Fibroblast of gingiva (primary cell): ENCODE measurements at regions not wholly inside any gene's neighbourhood (a gene's known extent, or its start where the extent isn't known, plus 50 kb on each side); places are given as distances from the start of the nearest gene placed in this dataset.
"Not testable (repeated sequence)": the region's sequence is repeated elsewhere in the genome, so short reads cannot be mapped to it uniquely, and the experiment has no call there.

Experiments
- DNase-seq: peaks from one replicate; pipeline ENCODE4 v3.0.0-alpha.2; 2011; ENCODE audit warnings: low read depth

GRCh38 chr6:71203206-71203605 lies 85.4 kb upstream of the OGFRL1 start:
- no peak for DNase-seq

DNA sequence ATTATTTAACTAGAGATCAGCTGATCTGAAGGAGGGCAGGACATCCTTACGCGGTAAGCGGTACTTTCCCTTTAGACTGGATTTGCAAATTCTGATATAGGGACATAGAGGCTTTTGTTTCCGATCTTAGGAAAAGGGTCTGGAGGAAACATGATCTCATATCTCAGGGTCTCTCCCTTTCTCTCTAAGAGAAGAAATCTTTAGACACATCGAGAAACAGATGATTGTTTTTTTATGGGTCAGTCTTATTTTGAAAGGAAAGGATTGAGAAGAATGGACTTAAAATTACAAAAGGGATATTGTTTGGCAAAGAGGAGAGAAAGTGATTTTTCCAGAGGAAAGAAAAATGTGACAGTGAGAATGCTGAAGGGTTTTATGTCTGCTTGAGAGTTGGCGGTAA lies 83.9 kb upstream of the OGFRL1 start:
- no peak for DNase-seq

DNA sequence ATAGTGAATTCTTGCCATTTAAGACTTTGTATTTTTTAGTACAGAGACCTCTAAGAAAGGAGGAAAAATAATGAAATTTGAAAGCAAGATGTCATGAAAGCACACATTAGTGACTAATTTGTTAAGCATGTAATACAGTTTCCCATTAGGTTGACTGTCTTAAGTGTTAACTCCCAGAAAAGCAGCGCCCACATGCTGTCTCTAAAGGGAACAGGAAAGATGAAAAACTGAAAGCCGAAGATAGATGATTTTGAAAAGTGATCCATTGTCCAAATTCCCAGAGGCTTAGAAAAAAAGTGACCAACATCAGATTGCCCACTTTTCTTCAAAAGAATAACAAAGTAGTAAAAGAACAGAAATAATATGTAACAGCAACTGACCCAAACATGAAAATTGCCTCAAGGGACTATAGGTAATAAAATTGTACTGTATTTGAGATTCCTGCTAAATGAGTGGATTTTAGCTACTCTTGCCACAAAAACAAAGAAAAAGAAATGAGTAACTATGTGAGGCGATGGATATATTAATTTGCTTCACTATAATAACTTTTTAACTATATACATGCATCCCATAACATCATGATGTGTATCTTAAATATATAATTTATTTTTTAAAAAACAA lies 83.2 kb upstream of the OGFRL1 start:
- no peak for DNase-seq

DNA sequence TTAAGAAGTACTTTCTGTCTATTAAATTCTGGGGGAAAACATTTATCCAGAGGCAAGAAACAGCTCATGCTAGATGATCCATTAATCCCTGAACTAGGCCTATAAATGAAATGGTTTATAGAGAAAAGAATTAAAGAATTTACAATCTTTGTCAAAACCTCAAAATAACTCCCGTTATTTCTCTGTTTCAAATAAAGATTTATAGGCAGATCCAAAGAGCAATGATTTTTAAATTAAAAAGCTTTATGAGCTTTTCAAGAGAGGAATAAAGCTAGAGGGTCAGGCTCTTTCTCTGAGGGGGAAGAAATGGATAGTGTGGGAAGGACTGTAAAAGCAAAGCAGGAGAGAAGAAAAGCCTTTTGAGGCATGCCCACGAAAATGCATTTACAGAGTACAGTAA lies 82.5 kb upstream of the OGFRL1 start:
- DNase-seq = no peak

- DNase-seq = no peak
Measured at GRCh38 chr6:71209206-71209605, 79.4 kb upstream of the OGFRL1 start.

DNA sequence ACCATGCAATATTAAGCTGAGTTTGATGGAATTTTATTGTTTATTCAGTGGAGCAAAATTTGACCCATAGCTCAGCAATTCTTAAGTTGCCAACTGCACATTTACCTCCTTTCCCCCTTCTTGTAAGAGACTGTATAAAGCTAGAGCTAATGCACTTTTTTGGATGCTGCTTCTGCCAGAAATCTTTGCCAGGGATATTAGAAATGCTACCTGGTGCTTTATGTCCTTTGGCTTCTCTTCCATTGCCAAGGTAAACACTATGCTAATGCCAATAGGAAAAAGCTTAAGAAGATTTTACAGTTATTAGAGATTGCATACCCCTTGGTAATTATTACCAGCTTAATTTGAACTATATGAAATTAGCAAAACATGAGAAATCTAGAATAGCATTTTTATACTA lies 79.0 kb upstream of the OGFRL1 start:
- DNase-seq = no peak

DNA sequence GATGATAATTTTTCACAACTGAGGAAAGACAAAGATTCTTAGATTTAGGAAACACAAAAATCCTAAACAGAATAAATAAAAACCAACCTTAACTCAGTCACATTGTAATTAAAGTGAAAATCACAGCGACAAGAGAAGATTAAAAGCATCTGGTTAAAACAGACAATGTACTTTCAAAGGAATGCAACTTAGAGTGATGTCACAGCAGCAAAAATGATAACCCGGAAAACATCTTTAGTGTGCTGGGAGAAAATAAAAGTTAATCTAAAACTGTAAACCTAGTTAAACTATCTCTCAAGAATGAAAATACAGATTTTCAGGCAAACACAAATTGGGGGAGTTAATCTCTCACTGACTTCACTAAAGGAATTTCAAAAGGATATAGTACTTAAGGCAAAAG lies 76.8 kb upstream of the OGFRL1 start:
- peak; percentile 3 for DNase-seq

GRCh38 chr6:71220466-71220865 lies 68.1 kb upstream of the OGFRL1 start:
- DNase-seq = no peak

- DNase-seq = no peak
Measured at GRCh38 chr6:71222671-71223070, 65.9 kb upstream of the OGFRL1 start.

GRCh38 chr6:71224011-71224410 lies 64.6 kb upstream of the OGFRL1 start:
- no peak for DNase-seq

GRCh38 chr6:71226151-71226550 lies 62.5 kb upstream of the OGFRL1 start:
- no peak for DNase-seq

GRCh38 chr6:71228461-71229041 lies 60.1 kb upstream of the OGFRL1 start:
- DNase-seq = no peak

DNA sequence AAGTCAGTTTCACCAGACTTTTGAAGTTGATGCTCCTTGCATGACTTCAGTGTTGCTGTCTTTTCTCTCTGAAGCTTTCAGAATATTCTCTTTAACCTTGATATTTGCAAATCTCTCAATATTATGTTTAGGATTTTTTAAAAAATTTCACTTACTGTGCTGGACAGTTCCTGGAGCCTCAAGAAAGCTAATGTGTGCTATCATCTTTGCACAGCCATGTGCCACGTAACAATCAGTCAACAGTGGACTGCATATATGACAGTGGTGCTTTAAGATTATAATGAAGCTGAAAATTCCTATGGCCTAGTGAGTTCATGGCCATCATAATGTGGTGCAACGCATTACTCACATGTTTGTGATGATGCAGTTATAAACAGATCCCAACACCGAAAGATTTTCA lies 59.1 kb upstream of the OGFRL1 start:
- no peak for DNase-seq

GRCh38 chr6:71232890-71233289 lies 55.7 kb upstream of the OGFRL1 start:
- DNase-seq = not testable (repeated sequence)

DNA sequence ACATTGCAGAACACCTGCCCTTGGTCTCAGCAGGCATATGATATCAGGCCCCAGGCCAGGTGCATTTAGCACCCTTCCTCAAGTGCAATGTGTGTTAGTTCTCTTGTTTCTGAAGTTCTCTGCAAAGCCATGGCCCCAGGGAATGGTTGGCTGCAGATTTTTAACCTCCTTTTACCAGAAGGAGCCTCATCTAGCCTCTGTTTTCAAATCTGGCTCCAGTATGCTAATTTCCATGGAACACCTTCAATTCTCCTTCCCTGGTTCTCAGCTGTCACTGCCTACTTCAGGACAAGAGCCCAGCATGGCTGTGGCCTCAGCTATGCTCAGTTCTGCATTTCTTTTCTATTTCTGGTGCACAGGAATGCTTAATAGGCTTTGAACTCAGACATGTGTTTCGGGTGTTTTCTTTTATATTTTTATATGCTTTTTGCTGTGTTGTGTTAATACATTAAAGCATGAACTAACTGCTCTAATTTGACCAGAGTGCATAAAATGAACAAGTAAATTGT lies 51.6 kb upstream of the OGFRL1 start:
- no peak for DNase-seq

GRCh38 chr6:71238351-71238750 lies 50.3 kb upstream of the OGFRL1 start:
- DNase-seq = peak; percentile 55
